GM12874 (cell line): ENCODE measurements at regions not wholly inside any gene's neighbourhood (a gene's known extent, or its start where the extent isn't known, plus 50 kb on each side); places are given as distances from the start of the nearest gene placed in this dataset.

Experiments
- TF ChIP-seq, protein P1 (sequence below): IDR thresholded peaks from 2 replicates; pipeline ENCODE4 v1.5.1; 2011; ENCODE audit warnings: low read depth, mild to moderate bottlenecking, control low read depth, low read length, moderate library complexity; ENCODE audit not compliant: insufficient read depth

DNA sequence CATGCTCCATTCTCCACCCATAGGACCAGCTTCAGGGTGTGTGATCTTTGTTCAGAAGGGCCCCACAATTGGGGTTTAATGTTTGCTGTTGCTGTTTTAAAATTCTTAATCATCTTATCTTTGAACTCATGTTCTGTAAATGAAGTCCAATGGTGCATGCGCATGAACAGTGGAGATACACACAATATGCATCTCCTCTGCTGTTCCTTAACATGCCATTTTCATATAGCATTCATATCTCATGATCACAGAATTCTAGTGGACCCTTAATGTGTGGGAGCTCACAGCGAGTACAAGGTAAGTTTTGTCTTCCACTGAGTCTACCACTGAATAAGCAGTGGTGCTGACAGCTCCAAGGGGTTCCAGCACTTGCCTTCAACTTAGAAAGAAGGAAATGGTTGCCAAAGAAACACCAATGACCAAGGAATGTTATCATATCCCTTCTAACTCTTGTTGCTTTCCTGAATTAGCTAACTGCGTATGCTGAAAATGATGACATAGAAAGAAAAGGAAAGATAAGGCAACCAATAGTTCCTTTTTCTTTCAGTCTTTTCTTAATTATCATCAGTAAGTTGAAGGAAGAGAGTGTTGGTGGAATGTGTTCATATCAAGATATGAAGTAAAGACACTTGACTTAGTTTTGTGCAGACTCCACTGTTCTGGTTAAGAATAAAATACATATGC lies 149.3 kb upstream of the FOXN2 start:
- TF ChIP-seq, protein P1, sequence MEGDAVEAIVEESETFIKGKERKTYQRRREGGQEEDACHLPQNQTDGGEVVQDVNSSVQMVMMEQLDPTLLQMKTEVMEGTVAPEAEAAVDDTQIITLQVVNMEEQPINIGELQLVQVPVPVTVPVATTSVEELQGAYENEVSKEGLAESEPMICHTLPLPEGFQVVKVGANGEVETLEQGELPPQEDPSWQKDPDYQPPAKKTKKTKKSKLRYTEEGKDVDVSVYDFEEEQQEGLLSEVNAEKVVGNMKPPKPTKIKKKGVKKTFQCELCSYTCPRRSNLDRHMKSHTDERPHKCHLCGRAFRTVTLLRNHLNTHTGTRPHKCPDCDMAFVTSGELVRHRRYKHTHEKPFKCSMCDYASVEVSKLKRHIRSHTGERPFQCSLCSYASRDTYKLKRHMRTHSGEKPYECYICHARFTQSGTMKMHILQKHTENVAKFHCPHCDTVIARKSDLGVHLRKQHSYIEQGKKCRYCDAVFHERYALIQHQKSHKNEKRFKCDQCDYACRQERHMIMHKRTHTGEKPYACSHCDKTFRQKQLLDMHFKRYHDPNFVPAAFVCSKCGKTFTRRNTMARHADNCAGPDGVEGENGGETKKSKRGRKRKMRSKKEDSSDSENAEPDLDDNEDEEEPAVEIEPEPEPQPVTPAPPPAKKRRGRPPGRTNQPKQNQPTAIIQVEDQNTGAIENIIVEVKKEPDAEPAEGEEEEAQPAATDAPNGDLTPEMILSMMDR: no peak

- TF ChIP-seq, protein P1: no peak
Measured at GRCh38 chr2:48169141-48169592, 145.3 kb upstream of the FOXN2 start.

- TF ChIP-seq, protein P1: no peak
Measured at GRCh38 chr2:48170281-48170680, 144.2 kb upstream of the FOXN2 start.

DNA sequence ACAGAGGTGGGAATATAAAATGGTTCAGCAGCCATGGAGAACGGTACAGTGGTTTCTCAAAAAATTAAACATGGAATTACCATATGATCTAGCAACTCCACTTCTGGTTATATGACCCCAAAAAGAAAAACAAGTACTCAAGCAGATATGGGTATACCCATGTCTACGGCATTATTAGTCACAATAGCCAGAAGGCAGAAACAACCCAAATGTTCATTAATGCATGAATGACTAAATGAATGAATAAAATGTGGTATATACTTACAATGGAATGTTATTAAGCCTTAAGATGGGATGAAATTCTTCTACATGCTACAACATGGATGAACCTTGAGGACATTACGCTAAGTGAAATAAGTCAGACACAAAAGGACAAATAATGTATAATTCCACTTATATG lies 141.3 kb upstream of the FOXN2 start:
- TF ChIP-seq, protein P1: no peak

DNA sequence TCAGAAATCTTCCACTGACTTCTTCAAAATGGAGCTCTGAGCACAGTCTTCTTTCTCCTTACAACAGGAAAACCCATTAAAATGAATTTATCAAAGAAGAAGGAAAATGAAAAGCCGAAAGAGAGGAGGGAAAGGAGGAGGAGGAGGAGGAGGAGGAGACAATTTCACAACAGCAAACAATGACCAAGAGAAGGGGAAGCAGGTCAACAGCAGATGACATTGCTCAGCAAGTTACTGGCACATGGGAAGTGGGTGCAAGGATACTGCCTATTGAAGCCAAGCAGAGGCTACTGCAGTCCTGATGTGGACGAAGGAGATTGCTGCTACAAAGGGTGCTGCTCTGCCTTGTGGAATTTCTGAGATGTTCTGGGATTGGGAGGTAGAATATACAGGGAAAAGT lies 140.0 kb upstream of the FOXN2 start:
- TF ChIP-seq, protein P1: no peak

DNA sequence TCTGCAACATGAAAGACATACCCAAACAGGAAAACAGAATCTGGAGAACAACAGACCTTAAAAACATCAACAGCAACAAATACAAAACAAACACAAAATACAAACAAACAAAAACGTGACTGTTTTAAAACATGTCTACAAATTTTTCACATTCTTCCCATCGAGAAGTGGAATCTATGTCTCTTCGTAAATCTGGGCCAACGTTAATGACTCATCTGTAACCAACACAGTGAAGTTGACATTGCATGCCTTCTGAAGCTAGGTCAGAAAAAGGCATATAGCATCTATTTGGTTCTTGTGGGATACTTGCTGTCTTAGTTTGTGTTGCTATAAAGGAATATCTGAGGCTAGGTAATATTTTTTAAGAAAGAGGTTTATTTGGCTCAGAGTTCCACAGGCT lies 139.2 kb upstream of the FOXN2 start:
- TF ChIP-seq, protein P1: no peak

DNA sequence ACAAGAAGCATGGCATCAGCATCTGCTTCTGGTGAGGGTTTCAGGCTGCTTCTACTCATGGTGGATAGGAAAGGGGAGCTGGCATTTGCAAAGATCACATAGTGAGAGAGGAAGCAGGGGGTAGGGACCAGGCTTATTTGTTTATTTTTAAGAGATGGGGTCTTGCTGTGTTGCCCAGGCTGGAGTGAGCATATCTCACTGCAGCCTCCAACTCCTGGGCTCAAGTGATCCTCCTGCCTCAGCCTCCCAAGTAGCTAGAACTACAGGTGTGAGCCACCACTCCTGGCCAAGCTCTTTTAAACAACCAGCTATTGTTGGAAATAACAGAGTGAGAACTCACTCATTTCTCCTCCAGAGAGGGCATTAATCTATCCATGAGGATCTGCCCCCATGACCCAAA lies 138.8 kb upstream of the FOXN2 start:
- TF ChIP-seq, protein P1: no peak
